M059J (cell line): ENCODE measurements at regions not wholly inside any gene's neighbourhood (a gene's known extent, or its start where the extent isn't known, plus 50 kb on each side); places are given as distances from the start of the nearest gene placed in this dataset.

Experiments used
- DNase-seq: peaks from one replicate; pipeline ENCODE4 v3.0.0-alpha.2; 2012; ENCODE audit warnings: low read depth

DNA sequence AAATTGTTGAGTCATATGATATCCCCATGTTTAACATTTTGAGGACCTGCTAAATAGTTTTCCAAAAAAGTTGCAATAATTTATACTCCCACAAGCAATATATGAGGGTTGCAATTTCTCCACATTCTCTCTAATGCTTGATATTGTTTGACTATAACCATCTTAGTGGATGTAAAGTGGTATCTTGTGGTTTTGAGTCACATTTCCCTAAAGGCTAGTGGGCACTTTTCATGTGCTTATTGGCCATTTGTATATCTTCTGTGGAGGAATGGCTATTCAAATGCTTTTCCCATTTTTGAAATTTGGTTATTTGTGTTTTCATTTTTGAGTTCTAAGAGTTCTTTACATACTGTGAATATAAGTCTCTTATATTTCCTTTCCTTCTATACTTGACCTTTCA lies 82.7 kb downstream of the SCG2 start:
- peak; percentile 36 for DNase-seq

DNA sequence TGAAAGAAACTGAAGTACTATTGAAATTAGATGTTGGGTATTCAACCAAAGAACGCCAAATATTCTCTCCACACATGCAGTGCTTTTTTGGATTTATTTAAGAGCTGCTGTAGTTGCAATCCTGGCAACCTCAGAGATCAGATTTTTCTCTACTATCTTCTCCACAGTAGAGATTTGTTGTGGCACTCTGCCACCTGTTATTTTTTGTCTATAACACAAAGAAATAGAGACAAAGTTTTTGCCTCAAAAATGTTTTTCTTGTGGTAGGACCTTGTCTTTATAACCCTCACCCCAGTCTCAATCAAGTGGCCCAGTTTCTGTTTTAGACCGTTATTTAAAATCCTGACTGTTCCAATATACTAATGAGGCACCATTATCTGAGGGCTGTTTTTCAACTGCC lies 79.4 kb downstream of the SCG2 start:
- DNase-seq, result no peak

- DNase-seq, result peak; percentile 56
Observed at GRCh38 chr2:223523551-223524001, 78.6 kb downstream of the SCG2 start.

- no peak for DNase-seq
Observed at GRCh38 chr2:223524066-223524465, 78.1 kb downstream of the SCG2 start.

- peak; percentile 71 for DNase-seq
Observed at GRCh38 chr2:223526106-223526505, 76.1 kb downstream of the SCG2 start.

DNA sequence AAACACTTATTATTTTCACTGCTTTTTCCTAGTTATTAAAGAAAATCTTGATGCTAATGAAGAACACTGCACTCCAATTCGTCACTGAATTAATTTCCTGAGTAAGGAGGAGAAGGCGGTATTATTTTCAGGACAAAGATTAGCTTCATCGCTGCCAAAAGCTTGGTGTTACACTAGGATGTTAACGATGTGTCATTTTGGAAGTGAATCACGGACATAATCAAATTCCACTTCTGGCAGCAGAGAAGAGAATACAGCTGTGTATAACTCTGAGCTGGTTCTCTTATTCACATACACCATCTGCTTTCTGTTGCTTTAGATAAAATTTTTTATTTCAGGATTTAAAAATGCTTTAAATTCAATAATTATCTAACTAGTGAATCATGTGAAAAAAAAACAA lies 74.1 kb downstream of the SCG2 start:
- DNase-seq, result peak; percentile 65

- DNase-seq, result no peak
Observed at GRCh38 chr2:223529696-223530095, 72.5 kb downstream of the SCG2 start.

DNA sequence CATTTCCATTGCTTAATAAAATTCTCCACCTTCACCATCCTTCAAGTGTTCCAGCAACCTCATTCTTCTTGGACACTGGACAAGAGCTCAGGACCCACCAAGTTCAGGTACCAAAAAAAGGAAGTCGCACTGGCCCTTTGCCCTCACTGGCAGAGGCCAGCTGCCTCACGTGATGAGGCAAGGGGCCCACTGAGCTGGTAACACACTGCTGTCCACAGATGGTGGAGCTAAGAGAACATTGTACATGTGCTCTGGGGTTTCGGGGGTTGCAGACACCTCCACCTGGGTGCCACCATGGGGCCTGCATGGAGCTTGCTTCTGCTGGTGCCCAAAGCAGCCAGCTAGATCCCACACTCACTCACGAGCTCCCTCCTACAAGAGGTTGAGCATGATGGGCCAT lies 71.3 kb downstream of the SCG2 start:
- DNase-seq, result no peak

- DNase-seq, result peak; percentile 49
Observed at GRCh38 chr2:223532161-223532560, 70.0 kb downstream of the SCG2 start.

- DNase-seq, result no peak
Observed at GRCh38 chr2:223532712-223533111, 69.4 kb downstream of the SCG2 start.

DNA sequence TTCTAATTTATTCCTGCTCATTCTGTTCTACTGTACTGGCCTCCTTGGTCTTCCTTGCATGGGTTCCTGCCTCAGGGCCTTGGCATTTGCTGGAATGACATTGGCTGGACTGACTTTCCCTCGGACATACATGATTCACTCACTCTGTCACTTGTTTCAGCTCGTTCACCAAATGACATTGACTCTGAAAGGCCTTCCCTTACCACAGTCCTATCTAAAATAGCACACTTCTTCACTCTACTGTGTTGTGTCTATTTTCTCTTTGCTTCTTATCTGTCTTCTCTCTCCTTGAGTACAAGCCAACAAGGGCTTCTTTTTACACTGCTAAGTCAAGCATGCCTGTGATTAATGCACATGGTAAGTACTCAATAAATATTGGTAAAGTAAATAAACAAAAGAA lies 65.6 kb downstream of the SCG2 start:
- DNase-seq, result peak; percentile 88

- DNase-seq, result no peak
Observed at GRCh38 chr2:223537115-223537514, 65.0 kb downstream of the SCG2 start.

- peak; percentile 56 for DNase-seq
Observed at GRCh38 chr2:223537651-223538601, 64.2 kb downstream of the SCG2 start.

DNA sequence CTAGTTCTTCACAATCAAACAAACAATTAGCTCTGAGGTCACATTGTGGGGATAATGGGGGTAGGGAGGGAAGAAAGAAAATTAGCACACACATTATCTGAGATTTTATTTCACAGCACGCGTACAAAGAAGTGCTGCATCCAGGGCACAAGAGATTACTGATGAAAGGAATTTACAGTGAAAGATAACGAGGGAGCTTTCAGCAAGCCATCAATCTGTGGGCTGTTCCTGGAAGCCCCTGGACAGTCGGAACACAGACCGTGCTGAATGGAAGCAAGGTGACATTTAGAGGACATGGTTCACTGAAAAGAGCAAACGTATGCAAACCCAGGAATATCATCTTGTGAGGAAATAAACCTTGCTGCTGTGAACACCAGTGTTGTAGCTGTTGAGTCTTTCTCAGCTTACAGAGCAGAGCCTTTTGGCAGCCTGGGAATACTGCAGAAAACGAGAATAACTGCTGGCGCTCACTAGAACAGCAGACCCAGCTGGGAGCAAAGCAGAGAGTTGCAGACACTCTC lies 63.2 kb downstream of the SCG2 start:
- DNase-seq, result peak; percentile 8

DNA sequence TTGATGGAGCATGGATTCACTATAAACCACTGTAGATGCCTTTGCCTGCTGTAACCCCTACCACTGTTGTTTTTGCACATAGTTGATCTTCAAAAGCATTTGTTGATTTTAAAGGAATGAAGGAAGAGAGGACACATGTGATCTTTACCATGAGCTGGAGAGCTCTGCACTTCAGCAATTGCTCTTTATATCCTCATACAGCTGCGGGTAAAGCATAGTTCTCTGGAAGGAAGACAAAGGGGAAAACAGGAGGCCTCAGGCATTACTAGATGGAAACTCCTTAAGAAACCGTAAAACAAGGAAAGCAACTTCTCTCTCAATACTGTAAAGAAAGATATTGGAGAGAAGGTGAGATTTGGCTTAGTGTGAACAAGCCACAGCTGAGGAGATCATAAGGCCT lies 60.6 kb downstream of the SCG2 start:
- DNase-seq, result no peak

DNA sequence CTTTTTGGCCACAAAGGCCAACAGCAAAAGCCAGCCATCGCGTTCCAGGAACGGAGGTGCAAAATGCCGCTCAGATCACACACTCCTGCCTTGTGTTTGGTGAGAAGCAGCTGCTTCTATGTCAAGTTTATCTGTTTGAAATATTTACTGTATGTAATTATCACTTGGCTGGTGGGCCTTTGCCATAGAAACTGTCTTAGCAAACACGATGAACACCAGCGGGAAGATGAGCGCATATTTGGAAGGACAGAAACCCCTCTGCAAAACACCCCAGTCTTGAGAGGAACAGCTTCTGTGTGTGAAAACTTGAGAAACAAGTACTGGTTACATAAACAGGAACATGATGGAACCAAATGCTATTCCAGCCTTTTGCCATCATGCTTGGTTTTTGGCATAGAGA lies 59.7 kb downstream of the SCG2 start:
- DNase-seq, result no peak

DNA sequence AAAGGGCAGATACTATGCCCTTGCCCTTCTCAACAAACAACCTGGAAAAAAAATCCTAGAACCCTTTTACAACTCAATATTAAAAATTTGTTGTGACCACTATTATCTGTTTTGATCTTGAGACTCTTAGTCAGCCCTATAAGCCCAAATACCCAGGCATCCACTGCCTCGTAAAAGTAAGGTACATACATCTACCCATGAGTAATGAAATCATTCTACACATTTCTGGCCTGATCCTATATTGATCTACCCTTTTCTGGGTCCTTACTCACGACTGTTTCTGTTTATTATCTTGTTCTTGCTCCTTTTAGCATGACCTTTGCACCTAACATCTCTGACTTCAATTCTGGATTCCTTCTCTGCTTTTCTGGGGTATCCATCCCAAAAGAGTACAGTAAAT lies 56.8 kb downstream of the SCG2 start:
- no peak for DNase-seq

DNA sequence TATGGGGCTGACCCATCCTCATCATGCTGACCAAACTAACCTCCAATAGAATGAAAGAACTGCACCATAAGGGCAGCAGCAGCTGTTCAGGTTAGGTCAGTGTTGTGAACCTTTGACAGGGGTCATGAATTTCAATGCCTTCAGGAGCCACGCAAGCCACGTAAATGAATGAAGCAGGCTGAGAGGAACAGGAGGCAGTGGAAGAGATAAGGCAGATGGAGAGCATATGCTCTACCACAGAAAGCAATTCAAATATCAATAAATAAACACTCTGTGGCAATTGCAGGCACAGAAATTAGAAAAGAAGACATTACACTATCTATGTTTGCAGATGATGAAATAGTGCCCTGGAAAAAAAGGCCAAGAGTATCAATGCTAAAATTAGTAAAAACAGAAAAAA lies 56.3 kb downstream of the SCG2 start:
- DNase-seq, result no peak
